Psoas muscle (tissue), 7 donors: ENCODE measurements at regions not wholly inside any gene's neighbourhood (a gene's known extent, or its start where the extent isn't known, plus 50 kb on each side); places are given as distances from the start of the nearest gene placed in this dataset.

Source experiments
- ATAC-seq, 4 donors: fragments of 200-7000 bp; cut with Tn5 transposase; one replicate each; pipeline ENCODE4 v1.9.1; 2020; ENCODE audit warnings: moderate library complexity in 3 of 4, mild to moderate bottlenecking in 2 of 4
- DNase-seq, 2 donors: peaks; one replicate each; pipeline ENCODE4 v3.0.0-alpha.2; 2020
- H3K27ac ChIP-seq: fragments of 200-600 bp; one replicate; pipeline ENCODE4 v1.8.0; 2022
- H3K27me3 ChIP-seq, 3 donors: fragments of 200-600 bp in 1 of 3; one replicate each; pipeline versions ENCODE4 v1.6.1 to v1.8.0; 2013 to 2022; ENCODE audit warnings: low read length in 2 of 3, mild to moderate bottlenecking in 2 of 3, moderate library complexity in 1 of 3; ENCODE audit not compliant: insufficient read depth in 3 of 3
- H3K36me3 ChIP-seq, 2 donors: fragments of 200-600 bp in 1 of 2; one replicate each; pipeline versions ENCODE4 v1.6.1 to v1.8.0; 2013 to 2022; ENCODE audit warnings: low read depth in 1 of 2, mild to moderate bottlenecking in 1 of 2, moderate library complexity in 1 of 2; ENCODE audit not compliant: insufficient read depth in 1 of 2
- H3K4me1 ChIP-seq: fragments of 200-600 bp; one replicate; pipeline ENCODE4 v1.8.0; 2022
- H3K4me3 ChIP-seq: fragments of 200-600 bp; one replicate; pipeline ENCODE4 v1.8.0; 2022; ENCODE audit warnings: mild to moderate bottlenecking
- H3K9me3 ChIP-seq: fragments of 200-600 bp; one replicate; pipeline ENCODE4 v1.8.0; 2022
- CTCF ChIP-seq: fragments of 200-600 bp; IDR thresholded peaks from one replicate; pipeline ENCODE4 v1.8.0; 2022; ENCODE audit warnings: antibody characterized with exemption
- WGBS, 3 donors: extraction: QIAGEN DNeasy Blood & Tissue Kit; methylation state at CpG; one replicate each; pipeline versions ENCODE4 v1.1.6 to v1.1.7; 2013; 5-methylcytosine and 5-hydroxymethylcytosine counted together
- intact Hi-C, 2 donors: fragments of 100-400 bp; cut with DNase I; formaldehyde crosslinking; loops; one replicate each; pipeline versions ENCODE4 v1.11.0 to v1.14.2; 2022
- donor health status: healthy with polysubstance abuse.
- donor health status: DM: no; HTN: no; CAD: no; lungs with moderate emphysema.
- donor health status: Bipolar disorder and iron deficiency.
- donor health status: healthy.
- donor health status: DM: yes; HTN: yes; CAD: no.
- donor health status: DM: no; HTN: no; CAD: no.
- donor health status: DM: yes; HTN: yes; CAD: no.

- H3K27me3 ChIP-seq = peaks cover 0 to 1% (median 0%) of the 10 kb centered on the region in 3 donors
- WGBS, 3 donors = 43 to 59% (median 48%) methylated on average over 4 of the region's 4 CpGs
- H3K9me3 ChIP-seq = no peaks in the 10 kb centered on the region
- DNase-seq (no peak), ATAC-seq (no peak)
- no peaks in the 10 kb centered on the region for H3K4me1 ChIP-seq
- TF ChIP-seq CTCF = no peak
- no peak overlapping the region for H3K27ac ChIP-seq
- intact Hi-C loops = no loop called here
- no peaks in the 10 kb centered on the region for H3K36me3 ChIP-seq
- no peak overlapping the region for H3K4me3 ChIP-seq
These were observed 359.8 kb downstream of the TMEM114 start for GRCh38 chr16:8230497-8230896.

DNA sequence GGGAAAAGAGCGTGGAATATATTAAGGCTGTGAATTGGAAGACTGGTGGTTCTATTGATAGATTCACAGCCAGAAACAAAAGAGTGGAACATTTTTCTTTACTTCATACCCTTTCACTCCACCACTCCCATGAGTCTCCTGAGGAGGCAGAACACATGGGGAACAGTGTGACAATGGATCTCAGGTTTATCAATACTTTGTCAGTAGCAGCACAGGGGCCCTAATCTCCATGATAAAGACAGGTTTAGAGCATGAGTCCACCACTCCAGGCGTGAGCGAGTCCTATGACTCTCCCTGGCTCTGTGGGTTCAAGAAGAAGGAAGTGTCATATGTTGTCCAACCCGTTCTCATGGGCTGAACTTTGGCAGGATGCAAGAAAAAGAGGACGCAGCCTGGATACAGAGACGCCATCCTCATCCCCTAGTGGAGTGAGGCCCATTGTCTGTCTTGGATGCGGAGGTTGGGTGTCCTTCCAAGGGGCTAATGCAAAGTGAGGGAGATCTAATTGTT is 361.2 kb downstream of the TMEM114 start:
- ATAC-seq = no peak
- WGBS, 3 donors = 67 to 74% (median 71%) methylated on average over 7 of the region's 7 CpGs

GRCh38 chr16:8217201-8217600 is 373.1 kb downstream of the TMEM114 start:
- Histone ChIP-seq H3K36me3 (no peaks in the 10 kb centered on the region), H3K4me1 (no peaks in the 10 kb centered on the region), H3K27me3 (no peaks in the 10 kb centered on the region), H3K27ac (no peak overlapping the region), H3K9me3 (no peaks in the 10 kb centered on the region), H3K4me3 (no peak overlapping the region)
- WGBS, 3 donors = 58 to 70% (median 64%) methylated on average over 2 of the region's 2 CpGs
- TF ChIP-seq CTCF = no peak
- no peak for DNase-seq
- ATAC-seq = no peak
- intact Hi-C loops = no loop called here

More for the DNA sequence above, 361.2 kb downstream of the TMEM114 start:
- intact Hi-C loops = no loop called here
- Histone ChIP-seq H3K4me3 (no peak overlapping the region), H3K27me3 (no peaks in the 10 kb centered on the region), H3K27ac (no peak overlapping the region), H3K36me3 (no peaks in the 10 kb centered on the region), H3K9me3 (no peaks in the 10 kb centered on the region), H3K4me1 (no peaks in the 10 kb centered on the region)
- no peak for DNase-seq
- TF ChIP-seq CTCF = no peak

GRCh38 chr16:8204769-8205168 is 385.5 kb downstream of the TMEM114 start:
- no peak for TF ChIP-seq CTCF
- WGBS, 3 donors = 84 to 96% (median 89%) methylated on average over 1 of the region's 1 CpG
- no peak for DNase-seq
- H3K4me3 ChIP-seq = no peak overlapping the region
- intact Hi-C loops = no loop called here
- no peaks in the 10 kb centered on the region for H3K9me3 ChIP-seq
- no peaks in the 10 kb centered on the region for H3K36me3 ChIP-seq
- H3K27ac ChIP-seq = no peak overlapping the region
- ATAC-seq = no peak
- H3K4me1 ChIP-seq = no peaks in the 10 kb centered on the region
- H3K27me3 ChIP-seq = peaks cover 0 to under 1% (median 0%) of the 10 kb centered on the region in 3 donors

- DNase-seq (no peak), ATAC-seq (no peak)
- H3K36me3 ChIP-seq = no peaks in the 10 kb centered on the region
- H3K4me3 ChIP-seq = no peak overlapping the region
- no peak for TF ChIP-seq CTCF
- no peaks in the 10 kb centered on the region for H3K9me3 ChIP-seq
- 70 to 71% (median 70%) methylated on average over 4 of the region's 4 CpGs for WGBS, 3 donors
- no peak overlapping the region for H3K27ac ChIP-seq
- no peaks in the 10 kb centered on the region for H3K27me3 ChIP-seq
- intact Hi-C loops = no loop called here
- H3K4me1 ChIP-seq = no peaks in the 10 kb centered on the region
These were observed 386.2 kb downstream of the TMEM114 start for GRCh38 chr16:8204096-8204495.
